ENCODE measurements at regions not wholly inside any gene's neighbourhood (a gene's known extent, or its start where the extent isn't known, plus 50 kb on each side); places are given as distances from the start of the nearest gene placed in this dataset.

GRCh38 chr2:103781313-103781712, 1019.5 kb downstream of the TMEM182 start:
- TF ChIP-seq, protein P1, sequence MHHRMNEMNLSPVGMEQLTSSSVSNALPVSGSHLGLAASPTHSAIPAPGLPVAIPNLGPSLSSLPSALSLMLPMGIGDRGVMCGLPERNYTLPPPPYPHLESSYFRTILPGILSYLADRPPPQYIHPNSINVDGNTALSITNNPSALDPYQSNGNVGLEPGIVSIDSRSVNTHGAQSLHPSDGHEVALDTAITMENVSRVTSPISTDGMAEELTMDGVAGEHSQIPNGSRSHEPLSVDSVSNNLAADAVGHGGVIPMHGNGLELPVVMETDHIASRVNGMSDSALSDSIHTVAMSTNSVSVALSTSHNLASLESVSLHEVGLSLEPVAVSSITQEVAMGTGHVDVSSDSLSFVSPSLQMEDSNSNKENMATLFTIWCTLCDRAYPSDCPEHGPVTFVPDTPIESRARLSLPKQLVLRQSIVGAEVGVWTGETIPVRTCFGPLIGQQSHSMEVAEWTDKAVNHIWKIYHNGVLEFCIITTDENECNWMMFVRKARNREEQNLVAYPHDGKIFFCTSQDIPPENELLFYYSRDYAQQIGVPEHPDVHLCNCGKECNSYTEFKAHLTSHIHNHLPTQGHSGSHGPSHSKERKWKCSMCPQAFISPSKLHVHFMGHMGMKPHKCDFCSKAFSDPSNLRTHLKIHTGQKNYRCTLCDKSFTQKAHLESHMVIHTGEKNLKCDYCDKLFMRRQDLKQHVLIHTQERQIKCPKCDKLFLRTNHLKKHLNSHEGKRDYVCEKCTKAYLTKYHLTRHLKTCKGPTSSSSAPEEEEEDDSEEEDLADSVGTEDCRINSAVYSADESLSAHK (tag by site-specific recombination; IDR thresholded peaks at IDR 0.05), result no peak
- TF ChIP-seq ZNF18 (tag by site-specific recombination; IDR thresholded peaks at IDR 0.05) (no peak), CTCF (tag by site-specific recombination; IDR thresholded peaks at IDR 0.05) (no peak), ZNF626 (tag by site-specific recombination; IDR thresholded peaks at IDR 0.05) (no peak), YY1 (tag by site-specific recombination; IDR thresholded peaks at IDR 0.05) (no peak), GFI1B (tag by site-specific recombination; IDR thresholded peaks at IDR 0.05) (no peak), ZNF701 (tag by site-specific recombination; IDR thresholded peaks at IDR 0.05) (no peak)
- TF ChIP-seq, protein P2, sequence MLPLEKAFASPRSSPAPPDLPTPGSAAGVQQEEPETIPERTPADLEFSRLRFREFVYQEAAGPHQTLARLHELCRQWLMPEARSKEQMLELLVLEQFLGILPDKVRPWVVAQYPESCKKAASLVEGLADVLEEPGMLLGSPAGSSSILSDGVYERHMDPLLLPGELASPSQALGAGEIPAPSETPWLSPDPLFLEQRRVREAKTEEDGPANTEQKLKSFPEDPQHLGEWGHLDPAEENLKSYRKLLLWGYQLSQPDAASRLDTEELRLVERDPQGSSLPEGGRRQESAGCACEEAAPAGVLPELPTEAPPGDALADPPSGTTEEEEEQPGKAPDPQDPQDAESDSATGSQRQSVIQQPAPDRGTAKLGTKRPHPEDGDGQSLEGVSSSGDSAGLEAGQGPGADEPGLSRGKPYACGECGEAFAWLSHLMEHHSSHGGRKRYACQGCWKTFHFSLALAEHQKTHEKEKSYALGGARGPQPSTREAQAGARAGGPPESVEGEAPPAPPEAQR (tag by site-specific recombination; IDR thresholded peaks at IDR 0.05), result no peak
